NOMO-1 treated with dmso at 0.1 percent for 144 hours (cell line): ENCODE measurements at regions not wholly inside any gene's neighbourhood (a gene's known extent, or its start where the extent isn't known, plus 50 kb on each side); places are given as distances from the start of the nearest gene placed in this dataset.
"Not testable (repeated sequence)": the region's sequence is repeated elsewhere in the genome, so short reads cannot be mapped to it uniquely, and the experiment has no call there.

Experiments
- DNase-seq: peaks from one replicate; lab custom pipeline; 2025; ENCODE audit not compliant: unreplicated experiment; lab: John Stamatoyannopoulos, UW

- no peak for DNase-seq
Measured at GRCh38 chr1:68673771-68674170, 176.9 kb upstream of the DEPDC1 start.

- DNase-seq, result no peak
Measured at GRCh38 chr1:68675336-68675735, 178.5 kb upstream of the DEPDC1 start.

- no peak for DNase-seq
Measured at GRCh38 chr1:68677684-68678351, 180.9 kb upstream of the DEPDC1 start.

- DNase-seq, result no peak
Measured at GRCh38 chr1:68696221-68696620, 199.3 kb upstream of the DEPDC1 start.

GRCh38 chr1:68703921-68704354 lies 207.1 kb upstream of the DEPDC1 start:
- DNase-seq, result no peak

GRCh38 chr1:68704800-68705443 lies 208.0 kb upstream of the DEPDC1 start:
- no peak for DNase-seq

GRCh38 chr1:68705466-68705865 lies 208.6 kb upstream of the DEPDC1 start:
- DNase-seq, result no peak

GRCh38 chr1:68706639-68707317 lies 209.9 kb upstream of the DEPDC1 start:
- no peak for DNase-seq

- no peak for DNase-seq
Measured at GRCh38 chr1:68717330-68717729, 220.4 kb upstream of the DEPDC1 start.

- no peak for DNase-seq
Measured at GRCh38 chr1:68720476-68720875, 223.6 kb upstream of the DEPDC1 start.

GRCh38 chr1:68723791-68724190 lies 226.9 kb upstream of the DEPDC1 start:
- no peak for DNase-seq

DNA sequence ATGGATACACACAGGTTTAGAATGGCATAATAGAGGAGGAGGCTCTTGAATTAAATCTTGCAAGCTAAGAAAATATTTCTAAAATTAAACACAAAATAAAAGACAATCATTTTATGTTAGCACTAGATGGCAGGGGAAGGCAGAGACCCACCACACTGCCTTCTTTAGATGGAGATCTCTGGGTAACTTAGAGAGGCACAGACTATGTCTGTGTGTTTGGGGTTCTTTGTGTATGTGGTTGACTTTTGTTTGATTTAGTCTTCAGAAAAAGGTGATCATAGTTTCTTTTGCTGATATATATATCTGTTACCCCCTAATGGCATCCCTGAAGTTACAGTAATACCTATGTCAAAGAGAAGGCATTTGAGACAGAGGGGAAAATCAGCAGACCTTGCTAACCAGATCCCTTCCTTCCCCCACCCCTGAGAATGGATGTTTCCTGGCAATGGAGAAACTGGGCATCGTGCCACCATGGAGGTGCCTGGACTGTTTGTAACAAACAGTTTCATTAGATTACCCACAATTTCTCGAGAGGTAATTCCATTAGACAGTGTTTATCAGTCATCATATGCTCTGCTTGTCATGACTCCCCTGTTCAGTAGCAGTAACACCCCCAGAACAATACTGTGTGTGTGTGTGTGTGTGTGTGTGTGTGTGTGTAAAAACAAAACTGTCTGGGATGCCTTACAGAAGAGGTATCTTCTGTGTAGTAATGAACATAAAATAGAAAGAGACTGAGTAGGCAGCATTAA lies 228.3 kb upstream of the DEPDC1 start:
- DNase-seq, result no peak

DNA sequence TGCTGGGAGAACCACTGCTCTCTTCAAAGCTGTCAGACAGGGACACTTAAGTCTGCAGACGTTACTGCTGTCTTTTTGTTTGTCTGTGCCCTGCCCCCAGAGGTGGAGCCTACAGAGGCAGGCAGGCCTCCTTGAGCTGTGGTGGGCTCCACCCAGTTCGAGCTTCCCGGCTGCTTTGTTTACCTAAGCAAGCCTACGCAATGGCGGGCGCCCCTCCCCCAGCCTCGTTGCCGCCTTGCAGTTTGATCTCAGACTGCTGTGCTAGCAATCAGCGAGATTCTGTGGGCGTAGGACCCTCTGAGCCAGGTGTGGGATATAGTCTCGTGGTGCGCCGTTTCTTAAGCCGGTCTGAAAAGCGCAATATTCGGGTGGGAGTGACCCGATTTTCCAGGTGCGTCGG lies 242.6 kb upstream of the DEPDC1 start:
- not testable (repeated sequence) for DNase-seq

- DNase-seq, result no peak
Measured at GRCh38 chr1:68745011-68745410, 248.1 kb upstream of the DEPDC1 start.

- no peak for DNase-seq
Measured at GRCh38 chr1:68745451-68745850, 248.6 kb upstream of the DEPDC1 start.

DNA sequence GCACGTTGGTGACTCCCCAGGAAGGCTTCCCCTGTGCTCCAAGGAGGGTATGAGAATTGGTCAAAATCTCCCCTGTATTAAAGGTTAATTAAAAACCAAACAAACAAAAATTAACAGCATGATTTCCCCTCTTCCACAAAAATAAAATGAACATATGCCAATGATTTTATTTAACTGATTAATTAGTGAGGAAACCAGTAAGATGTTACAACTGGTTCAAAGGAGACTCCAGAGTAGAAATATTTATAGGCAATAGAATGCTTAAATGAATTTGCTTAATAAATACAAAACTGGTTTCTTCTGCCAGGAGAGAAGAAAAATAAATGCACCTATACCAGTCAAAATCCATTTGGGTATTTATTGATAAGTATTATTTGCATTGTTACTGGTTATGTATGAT lies 249.5 kb upstream of the DEPDC1 start:
- DNase-seq, result no peak

DNA sequence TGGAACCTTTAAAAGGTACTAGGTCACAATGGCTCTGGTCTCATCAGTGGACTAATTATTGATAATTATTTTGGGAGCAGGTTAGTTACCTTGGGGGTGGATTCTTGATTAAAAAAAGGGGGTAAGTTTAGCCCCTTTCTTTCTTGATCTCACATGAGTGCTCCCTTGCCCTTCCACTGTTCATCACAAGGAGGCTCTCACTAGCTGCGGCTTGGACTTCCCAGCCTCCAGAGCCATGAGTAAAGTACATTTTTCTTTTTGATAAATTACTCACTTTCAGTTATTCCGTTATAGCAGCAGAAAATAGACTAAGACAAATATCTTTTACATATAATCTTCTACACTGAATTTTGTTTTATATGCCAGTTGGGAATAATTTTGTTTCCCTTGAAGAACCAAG lies 254.8 kb upstream of the DEPDC1 start:
- no peak for DNase-seq

- DNase-seq, result no peak
Measured at GRCh38 chr1:68758666-68759209, 261.9 kb upstream of the DEPDC1 start.

DNA sequence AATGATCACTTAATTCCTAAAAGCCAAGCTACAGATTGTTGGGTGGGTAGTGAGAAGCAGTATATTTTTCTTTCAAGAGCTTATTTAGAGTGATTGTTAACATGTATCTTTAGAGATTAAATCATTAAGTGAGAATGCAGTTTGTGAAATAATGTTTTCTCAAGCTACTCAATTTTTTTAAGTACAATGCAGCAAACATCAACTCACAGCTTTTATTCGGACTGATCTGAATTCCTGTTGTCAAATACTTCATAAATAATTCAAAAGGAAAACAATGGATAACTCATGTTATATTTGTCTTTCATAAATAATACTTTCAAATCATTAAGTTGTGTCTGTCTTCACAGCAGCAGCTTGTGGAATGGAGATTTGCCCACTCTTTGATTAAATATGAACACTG lies 271.1 kb upstream of the DEPDC1 start:
- no peak for DNase-seq

DNA sequence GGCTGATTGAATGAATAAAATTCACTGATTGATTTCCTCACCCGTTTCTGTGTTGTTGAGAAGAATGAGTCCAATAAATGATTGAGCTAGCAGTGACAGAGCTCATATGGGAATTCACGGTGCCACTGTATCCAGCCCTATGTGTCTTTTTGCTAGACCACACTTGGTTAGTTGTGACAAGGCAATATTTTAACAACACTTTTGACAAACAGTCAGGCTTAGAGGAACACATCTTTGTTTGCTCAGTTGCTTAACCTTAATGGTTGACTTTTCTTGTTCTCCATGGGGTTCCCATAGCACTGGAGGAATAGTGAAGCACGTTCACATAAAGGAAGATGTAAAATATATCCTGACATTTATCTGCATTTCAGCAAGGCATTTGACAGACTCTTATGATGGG lies 273.9 kb upstream of the DEPDC1 start:
- DNase-seq, result no peak

DNA sequence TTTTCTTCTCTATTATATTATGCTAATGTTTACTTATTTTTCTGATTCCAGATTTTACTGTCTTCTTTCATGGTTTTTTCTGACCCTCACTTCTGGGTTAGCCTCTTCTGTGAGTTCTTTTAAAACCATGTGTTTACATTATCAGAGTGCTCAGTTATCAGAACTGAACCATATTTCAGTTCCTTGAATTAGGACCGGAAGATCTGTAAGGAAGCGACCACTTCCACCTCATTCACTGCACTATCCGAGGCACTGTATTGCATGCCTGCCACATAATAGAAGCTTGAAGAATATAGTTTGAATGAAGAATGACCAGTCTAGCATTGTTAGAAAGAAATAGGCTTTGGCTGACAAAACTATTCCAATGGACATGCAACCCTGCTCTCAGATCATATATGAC lies 281.0 kb upstream of the DEPDC1 start:
- DNase-seq, result no peak
